ENCODE measurements at regions not wholly inside any gene's neighbourhood (a gene's known extent, or its start where the extent isn't known, plus 50 kb on each side); places are given as distances from the start of the nearest gene placed in this dataset.

DNA sequence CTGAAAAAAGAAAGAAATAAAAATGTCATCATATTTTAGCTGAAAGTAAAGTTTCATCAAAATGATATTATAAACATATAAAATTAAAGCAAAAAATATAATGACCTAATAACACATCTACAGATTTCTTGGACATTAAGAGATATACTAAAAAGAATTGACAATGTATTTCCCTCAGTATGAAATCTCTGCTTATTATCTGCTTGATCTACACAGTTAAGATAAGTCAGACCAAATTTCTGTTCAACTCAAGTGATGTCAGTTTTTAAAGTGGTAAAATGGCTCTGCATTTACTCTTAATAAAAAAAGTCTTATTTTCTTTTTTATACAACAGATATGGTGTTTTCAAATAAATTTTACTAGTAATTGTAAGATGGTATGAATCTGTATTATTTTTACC is 159.4 kb upstream of the SEMA3A start:
- no peak for DNase-seq (ENCODE audit: extremely low read depth, low read depth, low spot score)

DNA sequence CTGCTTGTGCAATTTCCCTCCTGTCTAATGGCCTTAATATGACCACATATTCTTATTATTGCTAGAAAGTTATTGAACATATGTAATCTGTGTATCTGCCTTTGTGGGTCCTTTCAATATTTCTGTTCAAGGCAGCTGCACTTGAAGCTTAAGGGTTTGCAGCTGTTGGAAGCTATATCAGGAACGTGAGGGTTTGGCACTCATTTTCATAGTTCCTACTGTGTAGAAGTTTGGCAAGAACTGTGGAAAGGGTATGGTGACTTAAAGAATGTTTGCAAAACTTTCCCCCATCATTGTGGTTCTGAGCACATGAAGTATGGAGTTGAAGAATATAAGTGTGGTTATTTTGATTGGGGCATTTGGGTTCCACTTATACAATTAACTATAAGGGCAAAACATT is 144.7 kb upstream of the SEMA3A start:
- no peak for DNase-seq (ENCODE audit: extremely low read depth, low read depth, low spot score)

DNA sequence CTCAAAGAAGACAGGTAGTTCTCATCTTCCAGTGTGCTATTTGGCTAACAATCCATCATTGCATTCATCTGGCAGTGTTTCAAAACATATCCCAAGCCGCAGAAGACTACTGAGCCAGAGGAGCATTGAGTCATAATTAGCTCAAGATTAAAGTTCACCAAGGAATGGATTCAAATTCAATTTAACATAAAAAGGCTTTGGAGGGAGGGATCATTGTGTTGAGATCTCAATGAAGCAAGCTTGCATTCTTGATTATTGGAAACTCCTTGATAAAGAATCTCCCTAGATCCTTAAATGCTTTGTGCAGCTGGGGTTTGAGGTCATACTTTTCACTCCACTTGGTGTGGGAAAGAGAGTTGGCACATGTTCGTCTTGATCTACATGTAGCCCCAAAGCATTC is 142.8 kb upstream of the SEMA3A start:
- no peak for DNase-seq (ENCODE audit: extremely low read depth, low read depth, low spot score)

DNA sequence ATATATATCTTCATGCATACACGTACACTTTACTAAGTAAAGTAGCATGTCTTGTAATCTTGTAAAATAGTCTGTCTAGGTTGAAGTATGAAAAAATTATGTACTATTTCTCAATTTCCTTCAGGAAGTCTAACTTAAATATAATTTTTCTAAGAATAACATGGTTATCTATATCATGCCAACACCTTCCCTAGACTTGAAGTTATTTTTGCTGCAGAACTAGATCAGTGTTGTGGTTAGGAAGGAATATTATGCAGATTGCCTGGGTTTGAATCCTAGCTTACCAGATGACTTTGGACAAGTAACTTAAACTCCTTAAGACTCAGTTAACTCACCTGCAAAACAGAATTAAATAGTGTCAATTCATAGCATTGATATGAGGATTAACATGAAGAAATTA is 142.2 kb upstream of the SEMA3A start:
- no peak for DNase-seq (ENCODE audit: extremely low read depth, low read depth, low spot score)

DNA sequence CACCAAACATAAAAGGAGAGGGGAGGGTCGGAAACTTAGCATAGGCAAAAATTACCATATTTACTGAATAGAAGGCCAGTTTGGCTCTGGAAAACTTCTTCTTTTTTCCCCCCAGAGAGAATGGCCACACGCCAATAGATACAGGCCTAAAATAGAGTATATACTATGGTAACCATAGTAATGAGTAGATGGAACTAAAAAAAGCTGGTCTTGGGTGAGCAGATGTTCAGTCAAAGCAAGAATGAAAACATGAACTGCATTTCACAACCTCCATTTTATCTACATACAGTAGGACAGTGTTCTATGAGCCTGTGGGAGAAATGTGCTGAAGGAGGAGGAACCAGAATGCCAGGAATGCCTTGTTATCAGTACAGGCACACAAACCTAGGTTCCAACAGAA is 141.7 kb upstream of the SEMA3A start:
- no peak for DNase-seq (ENCODE audit: extremely low read depth, low read depth, low spot score)

DNA sequence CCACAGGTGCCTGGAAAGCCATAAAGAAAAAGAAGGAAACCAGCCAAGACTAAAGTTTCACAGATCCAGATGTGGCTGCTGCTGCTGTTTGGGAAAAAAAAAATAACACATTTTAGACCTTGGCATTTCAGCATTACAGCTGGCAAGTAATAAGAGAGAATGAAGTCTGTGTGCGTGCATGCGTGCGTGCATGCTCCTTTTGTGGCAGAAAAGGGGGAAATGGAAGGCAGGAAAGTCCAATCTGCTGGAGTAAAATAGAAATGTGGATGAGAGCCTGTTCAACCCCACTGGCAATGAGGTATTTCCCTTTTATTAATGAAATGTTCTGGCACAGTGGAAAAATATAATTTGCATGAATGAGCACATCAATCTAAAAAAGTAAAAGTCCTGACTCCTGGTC is 137.0 kb upstream of the SEMA3A start:
- no peak for DNase-seq (ENCODE audit: extremely low read depth, low read depth, low spot score)

DNA sequence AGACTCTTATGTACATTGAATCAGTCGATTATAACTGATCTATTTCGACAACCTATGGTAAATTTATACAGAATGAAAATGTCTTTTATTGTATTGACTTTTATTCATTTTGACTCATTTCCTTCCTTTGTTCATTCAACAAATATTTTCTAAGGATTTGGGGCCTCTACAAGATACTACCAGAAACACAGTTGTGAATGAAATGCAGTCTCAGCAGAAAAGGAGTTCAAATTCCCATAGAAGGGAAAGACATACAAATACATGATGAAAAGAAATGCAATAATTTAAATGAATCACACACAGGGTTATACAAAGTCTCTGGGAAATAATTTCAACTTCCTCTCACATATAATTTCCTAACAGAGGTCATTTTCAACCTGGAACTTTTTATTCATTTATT is 134.0 kb upstream of the SEMA3A start:
- DNase-seq (ENCODE audit: extremely low read depth, low read depth, low spot score) = no peak

DNA sequence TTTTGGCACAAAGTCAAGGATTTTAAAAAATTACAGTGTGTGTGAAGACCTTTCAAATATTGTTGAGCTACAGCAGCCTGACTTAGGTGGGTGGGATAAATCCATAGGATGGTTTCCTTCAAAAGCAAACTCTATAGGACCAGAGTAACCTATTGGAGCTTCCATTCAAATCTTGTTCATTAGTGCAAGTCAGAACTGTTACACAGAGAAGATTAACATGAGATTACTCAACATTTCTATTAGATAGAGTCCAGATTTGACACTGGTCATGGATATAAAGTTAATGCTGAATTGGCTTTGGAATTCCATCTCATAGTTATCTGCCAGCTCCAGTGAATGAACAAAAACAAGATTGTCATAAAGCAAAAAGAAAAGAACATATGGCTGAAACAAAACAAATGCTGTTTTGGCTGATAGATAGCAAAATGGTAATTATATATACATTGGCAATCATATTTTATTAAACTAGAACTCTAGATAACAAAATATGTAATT is 129.6 kb upstream of the SEMA3A start:
- no peak for DNase-seq (ENCODE audit: extremely low read depth, low read depth, low spot score)

DNA sequence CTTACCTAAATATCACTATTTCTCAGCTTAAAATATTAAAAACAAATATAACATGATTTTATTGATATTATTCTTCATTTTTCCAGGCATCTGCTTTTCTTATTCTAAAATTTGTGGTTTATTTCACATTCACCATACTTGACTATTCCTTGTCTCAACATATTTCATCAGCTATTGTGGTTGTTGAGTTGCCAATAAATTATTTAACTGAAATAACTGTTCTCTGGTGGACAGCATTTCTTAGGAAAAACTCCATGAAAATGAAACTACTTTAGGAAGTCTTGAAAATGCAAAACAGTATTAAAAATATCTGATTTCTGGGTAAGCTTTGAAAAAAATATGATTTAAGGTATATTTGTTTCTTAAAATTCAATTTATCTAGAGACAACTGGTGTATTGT is 122.9 kb upstream of the SEMA3A start:
- DNase-seq (ENCODE audit: extremely low read depth, low read depth, low spot score) = no peak

DNA sequence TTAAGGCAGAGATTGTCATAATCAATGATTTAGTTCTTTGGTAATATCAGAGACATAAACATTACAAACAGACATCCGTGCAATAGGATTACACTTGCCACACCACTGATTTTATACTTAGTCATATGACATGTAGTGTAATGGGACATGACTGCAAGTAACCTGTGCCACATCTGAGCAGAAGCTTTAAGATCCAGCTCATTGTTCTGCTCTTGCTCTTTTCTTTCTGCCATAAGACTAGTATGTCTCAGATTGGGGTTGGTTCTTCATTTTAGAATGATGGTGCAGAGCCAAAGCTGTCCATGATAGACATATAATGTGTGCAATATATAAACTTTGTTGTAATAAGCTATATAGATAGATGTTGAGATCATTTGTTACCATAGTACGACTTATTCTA is 119.7 kb upstream of the SEMA3A start:
- no peak for DNase-seq (ENCODE audit: extremely low read depth, low read depth, low spot score)

DNA sequence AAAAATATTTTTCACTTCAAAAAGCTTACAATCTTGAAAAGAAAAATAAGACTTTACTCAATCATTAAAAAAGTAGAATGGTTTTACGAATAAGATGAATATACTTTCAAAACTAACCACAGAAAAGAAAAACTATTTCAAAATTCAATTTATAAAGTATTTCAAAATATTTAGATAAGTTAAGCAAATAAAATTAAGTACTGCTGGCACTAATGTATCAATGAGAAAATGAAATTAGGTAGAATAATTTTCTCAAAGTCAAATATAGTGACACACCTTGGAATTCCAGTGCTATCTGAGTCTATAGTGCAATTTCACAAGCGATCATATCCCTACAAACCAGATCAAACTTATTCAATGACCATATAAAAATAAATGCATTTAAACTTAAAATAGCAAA is 109.8 kb upstream of the SEMA3A start:
- no peak for DNase-seq (ENCODE audit: extremely low read depth, low read depth, low spot score)

DNA sequence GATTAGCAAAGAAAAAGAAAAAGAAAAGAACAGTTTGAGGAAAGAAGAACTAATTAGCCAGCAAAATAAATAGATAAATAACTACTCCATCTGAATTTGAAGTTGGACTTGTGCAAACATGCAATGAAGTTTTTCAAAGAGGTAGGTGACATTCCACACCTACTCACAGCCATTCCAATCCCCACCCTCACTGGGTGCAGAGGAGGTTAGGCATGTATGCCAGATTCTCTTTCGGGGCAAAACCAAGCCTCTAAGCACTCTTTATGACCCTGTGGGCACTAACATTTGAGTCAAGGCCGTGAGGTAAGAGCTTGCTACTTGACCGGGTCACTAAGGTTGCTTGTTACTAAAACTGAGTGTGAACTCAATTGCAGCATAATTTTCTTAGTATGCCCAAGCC is 108.4 kb upstream of the SEMA3A start:
- DNase-seq (ENCODE audit: extremely low read depth, low read depth, low spot score) = no peak

DNA sequence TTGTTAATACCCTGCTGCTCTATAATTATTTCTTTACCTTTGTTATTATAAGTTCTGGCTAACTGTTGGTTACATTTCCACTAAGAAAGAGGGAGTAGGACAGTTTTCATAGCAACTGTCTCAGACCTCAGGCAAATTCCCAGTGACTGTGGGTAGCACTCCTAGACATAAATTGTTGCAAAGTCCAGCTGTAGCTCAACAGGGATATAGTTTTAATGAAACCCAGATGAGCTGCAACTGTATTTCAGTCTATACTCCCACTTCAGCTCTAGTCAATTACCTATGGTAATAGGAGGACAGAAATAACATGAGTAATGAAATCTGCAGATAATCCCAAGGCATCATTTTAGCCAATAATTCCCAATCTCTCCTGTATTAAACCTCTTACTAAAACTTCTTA is 103.0 kb upstream of the SEMA3A start:
- no peak for DNase-seq (ENCODE audit: extremely low read depth, low read depth, low spot score)

DNA sequence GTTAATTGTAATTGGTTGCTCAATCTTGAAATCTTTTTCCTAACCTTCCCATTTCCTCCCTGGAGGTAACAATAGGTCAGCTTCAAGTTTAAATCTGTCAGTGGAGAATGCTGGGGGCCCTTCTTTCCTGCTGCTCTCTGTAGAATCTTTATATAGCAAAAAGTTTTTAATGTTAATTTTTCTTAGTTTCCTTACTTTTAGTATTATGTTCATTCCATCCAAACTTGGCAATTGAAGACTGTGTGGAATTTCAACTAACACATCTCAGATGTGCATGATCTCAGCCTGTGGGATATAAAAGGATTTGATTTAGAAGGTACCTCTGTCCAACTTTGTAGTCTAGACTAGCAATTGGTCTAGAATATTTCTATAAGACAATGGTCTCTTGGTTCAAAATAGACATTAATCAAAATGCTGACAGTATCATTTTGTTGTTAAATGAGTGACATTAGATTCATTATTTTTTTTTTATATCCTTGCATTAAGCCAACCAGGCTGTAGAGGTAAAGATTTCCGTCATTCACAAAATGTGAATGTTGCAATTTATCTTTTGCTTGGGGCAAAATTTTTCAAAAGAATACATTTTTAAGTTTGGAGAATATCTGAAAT is 100.4 kb upstream of the SEMA3A start:
- no peak for DNase-seq (ENCODE audit: extremely low read depth, low read depth, low spot score)

DNA sequence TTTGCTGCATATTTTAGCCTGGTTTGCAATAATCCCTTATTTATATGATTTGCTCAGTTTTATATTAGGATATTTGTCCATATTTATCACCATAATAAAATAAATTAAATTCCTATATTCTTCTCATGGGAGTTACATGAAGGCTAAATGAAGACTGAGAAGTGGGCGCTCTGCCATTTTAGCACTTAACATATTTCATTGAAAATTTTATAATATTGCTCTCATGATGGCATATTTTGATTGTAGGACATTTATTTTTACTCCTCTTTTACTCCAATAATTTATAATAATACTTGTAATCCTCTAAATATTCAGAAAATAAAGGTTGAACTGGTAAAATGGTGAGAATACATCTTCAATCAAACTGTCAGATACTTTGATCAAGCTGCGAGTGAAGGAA is 99.8 kb upstream of the SEMA3A start:
- no peak for DNase-seq (ENCODE audit: extremely low read depth, low read depth, low spot score)

DNA sequence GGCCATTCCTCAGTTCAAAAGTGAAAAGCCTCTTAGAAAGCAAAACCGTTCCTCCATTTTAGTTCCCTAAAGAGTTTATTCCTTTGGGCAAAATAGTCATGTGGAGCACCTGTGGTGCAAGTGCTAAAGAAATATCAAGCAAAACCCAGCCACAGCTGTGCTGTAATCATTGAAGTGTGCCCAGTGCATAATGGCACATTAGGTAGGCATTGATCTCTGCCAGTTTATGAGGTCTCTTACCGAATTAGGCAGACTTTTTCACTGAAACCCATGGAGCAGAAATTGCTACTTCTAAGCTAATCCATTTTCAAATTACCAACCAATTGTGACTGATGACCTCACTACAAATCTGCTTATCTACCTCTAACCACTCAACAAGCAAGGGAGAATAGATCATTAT is 97.2 kb upstream of the SEMA3A start:
- DNase-seq (ENCODE audit: extremely low read depth, low read depth, low spot score) = no peak

DNA sequence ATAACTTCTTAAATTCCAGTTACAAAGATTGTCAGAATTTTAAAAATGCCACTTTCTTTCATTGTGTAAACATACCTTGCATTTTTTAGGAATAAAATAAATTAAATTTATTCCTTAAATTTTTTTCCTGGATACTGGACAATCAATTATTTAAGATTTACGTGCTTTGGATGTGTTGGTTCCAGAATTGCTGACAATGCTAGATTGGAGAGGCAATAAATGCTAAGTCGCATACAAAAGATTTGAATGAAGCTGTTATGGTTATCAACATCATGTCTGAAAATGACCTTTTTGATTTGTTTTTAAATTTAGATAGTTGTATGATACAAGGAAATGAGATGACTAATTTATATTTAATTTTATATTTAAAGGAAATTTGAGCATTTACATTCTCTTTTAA is 89.2 kb upstream of the SEMA3A start:
- DNase-seq (ENCODE audit: extremely low read depth, low read depth, low spot score) = no peak

DNA sequence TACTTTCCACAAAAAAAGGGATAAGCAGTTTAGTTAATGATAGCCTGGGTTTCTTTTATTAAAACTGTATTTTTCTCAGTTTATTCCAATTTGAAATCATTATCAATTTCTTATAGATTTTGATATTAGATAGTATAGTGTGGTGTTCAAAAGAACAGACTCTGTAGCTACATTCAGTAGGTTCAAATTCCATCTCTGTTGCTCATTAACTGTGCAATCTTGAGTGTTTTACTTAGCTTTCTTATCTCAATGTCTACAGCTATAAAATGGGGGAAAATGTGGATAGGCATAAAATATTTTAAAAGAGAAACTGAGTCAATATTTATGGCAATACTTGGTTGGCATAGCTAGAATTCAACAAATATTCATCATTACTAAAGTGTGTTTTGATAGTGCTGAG is 86.9 kb upstream of the SEMA3A start:
- DNase-seq (ENCODE audit: extremely low read depth, low read depth, low spot score) = no peak

DNA sequence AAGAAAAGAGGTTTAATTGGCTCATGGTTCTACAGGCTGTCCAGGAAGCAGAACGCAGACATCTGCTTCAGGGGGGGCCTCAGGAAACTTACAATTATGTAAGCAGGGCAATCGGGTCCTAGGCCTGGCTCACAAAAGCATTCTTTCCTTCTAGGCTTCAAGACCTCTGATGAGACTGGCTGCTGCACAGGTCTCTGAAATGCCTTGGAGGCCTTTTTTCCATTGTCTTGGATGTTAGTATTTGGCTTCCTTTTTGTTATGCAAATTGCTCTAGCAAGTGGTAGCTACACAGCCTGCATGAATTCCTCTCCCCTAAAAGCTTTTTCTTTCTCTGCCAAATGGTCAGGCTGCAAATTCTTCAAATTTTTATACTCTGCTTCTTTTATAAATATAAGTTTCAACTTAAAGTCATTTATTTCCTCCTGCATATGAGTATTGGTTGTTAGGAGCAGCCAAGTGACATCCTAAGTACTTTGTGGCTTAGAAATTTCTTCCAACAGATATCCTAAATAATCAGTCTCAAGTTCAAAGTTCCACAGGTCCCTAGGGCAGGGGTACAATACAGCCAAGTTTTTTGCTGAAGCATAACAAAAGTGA is 83.1 kb upstream of the SEMA3A start:
- DNase-seq (ENCODE audit: extremely low read depth, low read depth, low spot score) = no peak

DNA sequence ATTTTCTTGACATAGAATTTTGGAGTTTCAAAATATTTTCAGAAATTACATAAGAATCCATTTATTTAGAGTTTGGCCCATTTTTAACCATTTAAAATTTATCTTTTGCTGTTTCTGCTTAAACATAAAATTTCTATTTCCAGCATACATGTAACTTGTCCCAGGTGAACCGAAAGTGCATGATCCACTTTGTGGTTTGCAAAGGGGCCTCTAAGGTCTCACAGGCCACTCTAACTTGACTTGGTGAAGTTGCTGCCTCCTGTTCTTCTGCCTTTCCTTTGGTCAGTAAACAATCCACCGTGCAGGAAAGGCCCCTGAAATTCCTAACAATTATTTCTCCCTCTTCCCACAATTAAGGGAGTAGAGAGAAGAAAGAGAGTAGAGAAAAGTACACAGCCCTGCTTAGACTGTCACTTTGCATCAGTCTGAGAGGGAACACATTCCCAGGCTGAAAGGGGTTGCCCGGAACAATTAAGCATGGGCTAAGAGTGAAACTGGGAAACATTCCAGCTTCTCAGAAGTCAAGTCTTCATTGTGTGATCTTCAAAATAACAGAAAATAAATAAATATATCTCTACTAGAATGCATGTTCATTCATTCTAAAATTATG is 79.5 kb upstream of the SEMA3A start:
- DNase-seq (ENCODE audit: extremely low read depth, low read depth, low spot score) = no peak

DNA sequence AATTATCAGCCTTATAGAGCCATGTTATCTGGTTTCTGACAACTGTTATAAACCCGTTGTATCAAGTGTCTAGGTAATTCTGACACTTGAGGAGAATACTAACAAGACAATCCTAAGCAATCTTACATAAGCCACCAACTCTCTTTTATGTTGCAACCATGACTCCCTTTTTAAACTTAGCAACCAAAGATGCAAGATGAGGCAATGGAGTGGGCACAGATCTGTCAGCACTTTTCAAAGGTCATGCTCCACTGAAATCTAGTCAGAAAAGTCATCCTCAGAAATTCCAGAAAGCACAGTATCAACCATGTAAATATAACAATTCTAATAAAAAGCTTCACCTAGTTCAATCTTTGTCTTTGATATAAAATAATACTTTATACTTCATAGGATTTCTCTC is 77.0 kb upstream of the SEMA3A start:
- DNase-seq (ENCODE audit: extremely low read depth, low read depth, low spot score) = no peak

DNA sequence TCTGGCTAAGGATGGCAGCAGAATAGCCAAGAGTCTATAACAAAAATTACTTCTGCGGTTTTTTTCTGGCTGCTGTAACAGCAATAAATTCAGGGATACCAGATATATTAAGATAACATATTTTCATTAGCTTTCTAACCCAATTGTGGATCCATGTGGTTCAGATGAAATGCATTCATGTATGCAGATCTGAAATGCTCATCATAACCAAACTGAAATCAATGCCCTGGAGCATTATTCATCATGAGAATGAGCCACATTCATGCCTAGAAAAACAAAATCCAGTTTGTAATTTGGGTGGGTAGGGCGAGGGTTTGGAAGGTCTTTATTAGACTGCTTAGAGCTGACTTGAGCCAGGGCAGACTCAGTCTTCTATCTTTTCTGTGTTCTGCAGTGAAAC is 69.8 kb upstream of the SEMA3A start:
- DNase-seq (ENCODE audit: extremely low read depth, low read depth, low spot score) = no peak

DNA sequence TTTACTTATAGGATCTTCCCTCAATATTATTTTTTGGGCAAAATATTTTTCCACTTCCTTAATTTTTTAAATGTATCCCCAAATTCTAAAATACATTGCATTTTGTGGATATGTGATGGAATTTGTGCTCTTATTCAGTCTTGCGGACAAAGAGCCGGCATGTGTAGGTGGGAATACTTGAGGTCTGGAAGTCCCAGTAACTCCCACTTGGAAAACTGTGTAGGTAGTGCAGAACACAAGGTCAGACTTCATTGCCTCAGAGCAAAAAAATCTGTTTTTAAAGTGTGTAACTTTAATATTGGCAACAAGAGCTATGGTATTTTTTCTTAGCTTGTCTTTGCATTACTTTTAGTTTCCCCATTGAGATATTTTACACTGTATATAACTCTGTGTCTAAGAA is 68.5 kb upstream of the SEMA3A start:
- no peak for DNase-seq (ENCODE audit: extremely low read depth, low read depth, low spot score)
